ENCODE measurements at regions not wholly inside any gene's neighbourhood (a gene's known extent, or its start where the extent isn't known, plus 50 kb on each side); places are given as distances from the start of the nearest gene placed in this dataset.
"Not testable (repeated sequence)": the region's sequence is repeated elsewhere in the genome, so short reads cannot be mapped to it uniquely, and the experiment has no call there.

DNA sequence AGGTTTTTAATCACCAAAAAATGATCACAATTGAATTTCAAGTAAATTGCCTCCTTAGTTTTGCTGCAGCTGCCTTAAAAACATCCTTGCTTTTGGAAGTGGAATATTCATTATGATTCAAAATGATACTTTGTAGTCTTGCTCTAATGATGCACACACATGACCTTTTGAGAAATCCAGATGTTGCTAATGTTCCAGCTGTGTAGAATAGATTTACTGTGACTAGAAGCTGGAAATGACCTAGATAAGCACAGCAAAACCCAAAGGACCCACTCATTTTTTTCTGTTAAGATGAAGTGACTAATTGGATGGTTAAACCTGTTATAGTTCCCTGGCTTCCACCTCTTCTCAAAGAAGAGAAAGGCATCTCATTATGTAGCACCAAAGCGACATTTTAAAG lies 64.6 kb upstream of the RALGPS2 start:
- no peak for DNase-seq
- H3K9me3 ChIP-seq, result no peaks in the 10 kb centered on the region
- H3K27me3 ChIP-seq (replicated peaks in 1 of 2; ENCODE audit: control insufficient read depth in 2 of 2, extremely low read depth in 1 of 2, insufficient read depth in 2 of 2, low read length in 1 of 2), result peaks cover 0 to 2% of the 10 kb centered on the region in 2 experiments
- Mint-ChIP-seq H3K36me3 (no peaks in the 10 kb centered on the region), H3K4me1 (peaks cover 0 to 4% (median 0%) of the 10 kb centered on the region in 3 donors), H3K27ac (no peak overlapping the region), H3K27me3 (peaks cover 11 to 21% of the 10 kb centered on the region in 2 donors), H3K4me3 (no peak overlapping the region), H3K9me3 (no peaks in the 10 kb centered on the region)
- WGBS (ENCODE audit: insufficient coverage), result no CpG with 5 or more reads among the region's 1 CpG
- ChIA-PET POLR2A (no interaction called here), CTCF (no interaction called here)
- ATAC-seq (replicated peaks in 1 of 4), result no peak
- no peaks in the 10 kb centered on the region for H3K4me1 ChIP-seq (ENCODE audit: control insufficient read depth in 1 of 2, extremely low read depth in 1 of 2, insufficient read depth in 2 of 2, low read length in 2 of 2)
- H3K27ac ChIP-seq (ENCODE audit: low read length), result no peak overlapping the region
- no peak overlapping the region for H3K4me3 ChIP-seq (ENCODE audit: control insufficient read depth in 1 of 2, extremely low read depth in 1 of 2, low read length in 1 of 2)
- no peaks in the 10 kb centered on the region for H3K36me3 ChIP-seq (ENCODE audit: control insufficient read depth in 2 of 2, extremely low read depth in 1 of 2, insufficient read depth in 1 of 2, low read length in 1 of 2)

DNA sequence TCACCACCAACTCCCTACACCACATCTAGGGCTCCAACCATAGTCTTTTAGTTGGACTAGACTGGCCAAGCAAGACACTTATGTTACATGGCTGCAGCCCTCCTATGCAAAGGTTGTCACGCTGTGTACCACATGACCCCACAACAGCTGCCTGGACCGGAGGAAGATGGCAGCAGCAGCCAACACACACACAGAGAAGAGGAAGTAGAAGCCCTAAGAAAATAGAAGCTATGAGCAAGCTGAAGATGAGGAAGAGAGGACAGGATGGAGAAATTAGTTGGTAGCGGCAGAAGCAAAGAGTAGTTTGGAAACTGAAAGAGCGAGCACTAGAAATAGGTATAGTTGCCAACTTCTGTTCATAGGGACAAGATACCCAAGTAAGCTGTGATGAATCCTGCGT lies 60.8 kb upstream of the RALGPS2 start:
- Histone ChIP-seq H3K4me1 (ENCODE audit: control insufficient read depth in 1 of 2, extremely low read depth in 1 of 2, insufficient read depth in 2 of 2, low read length in 2 of 2) (no peaks in the 10 kb centered on the region), H3K9me3 (no peaks in the 10 kb centered on the region), H3K36me3 (ENCODE audit: control insufficient read depth in 2 of 2, extremely low read depth in 1 of 2, insufficient read depth in 1 of 2, low read length in 1 of 2) (no peaks in the 10 kb centered on the region), H3K4me3 (ENCODE audit: control insufficient read depth in 1 of 2, extremely low read depth in 1 of 2, low read length in 1 of 2) (no peak overlapping the region), H3K27ac (ENCODE audit: low read length) (no peak overlapping the region), H3K27me3 (replicated peaks in 1 of 2; ENCODE audit: control insufficient read depth in 2 of 2, extremely low read depth in 1 of 2, insufficient read depth in 2 of 2, low read length in 1 of 2) (peaks cover 0 to 2% of the 10 kb centered on the region in 2 experiments)
- Mint-ChIP-seq H3K9me3 (no peaks in the 10 kb centered on the region), H3K27ac (no peak overlapping the region), H3K27me3 (peaks cover 5 to 24% of the 10 kb centered on the region in 2 donors), H3K36me3 (no peaks in the 10 kb centered on the region), H3K4me1 (peaks cover 0 to 4% (median 0%) of the 10 kb centered on the region in 3 donors), H3K4me3 (no peak overlapping the region)
- 93% methylated on average over 3 of the region's 5 CpGs for WGBS (ENCODE audit: insufficient coverage)
- no peak for DNase-seq
- POLR2A ChIA-PET, result no interaction called here
- CTCF ChIA-PET, result no interaction called here
- no peak for ATAC-seq (replicated peaks in 1 of 4)

GRCh38 chr1:178665579-178665978 lies 59.5 kb upstream of the RALGPS2 start:
- Mint-ChIP-seq H3K4me3 (no peak overlapping the region), H3K27me3 (peaks cover 1 to 17% of the 10 kb centered on the region in 2 donors), H3K9me3 (no peaks in the 10 kb centered on the region), H3K36me3 (no peaks in the 10 kb centered on the region), H3K27ac (no peak overlapping the region), H3K4me1 (no peaks in the 10 kb centered on the region)
- ChIA-PET CTCF (no interaction called here), POLR2A (no interaction called here)
- Histone ChIP-seq H3K4me1 (ENCODE audit: control insufficient read depth in 1 of 2, extremely low read depth in 1 of 2, insufficient read depth in 2 of 2, low read length in 2 of 2) (no peaks in the 10 kb centered on the region), H3K4me3 (ENCODE audit: control insufficient read depth in 1 of 2, extremely low read depth in 1 of 2, low read length in 1 of 2) (no peak overlapping the region), H3K36me3 (ENCODE audit: control insufficient read depth in 2 of 2, extremely low read depth in 1 of 2, insufficient read depth in 1 of 2, low read length in 1 of 2) (no peaks in the 10 kb centered on the region), H3K27me3 (replicated peaks in 1 of 2; ENCODE audit: control insufficient read depth in 2 of 2, extremely low read depth in 1 of 2, insufficient read depth in 2 of 2, low read length in 1 of 2) (peaks cover 0 to 2% of the 10 kb centered on the region in 2 experiments), H3K27ac (ENCODE audit: low read length) (no peak overlapping the region), H3K9me3 (no peaks in the 10 kb centered on the region)
- WGBS (ENCODE audit: insufficient coverage), result no CpG with 5 or more reads among the region's 1 CpG
- ATAC-seq (replicated peaks in 1 of 4) (no peak), DNase-seq (no peak)

- DNase-seq; H3K4me1 Mint-ChIP-seq; H3K4me3 Mint-ChIP-seq; CTCF ChIA-PET; H3K27ac ChIP-seq (ENCODE audit: low read length); H3K27me3 ChIP-seq (replicated peaks in 1 of 2; ENCODE audit: control insufficient read depth in 2 of 2, extremely low read depth in 1 of 2, insufficient read depth in 2 of 2, low read length in 1 of 2); POLR2A ChIA-PET; H3K36me3 Mint-ChIP-seq; H3K9me3 Mint-ChIP-seq; H3K9me3 ChIP-seq; H3K4me1 ChIP-seq (ENCODE audit: control insufficient read depth in 1 of 2, extremely low read depth in 1 of 2, insufficient read depth in 2 of 2, low read length in 2 of 2); H3K27ac Mint-ChIP-seq; ATAC-seq (replicated peaks in 1 of 4); H3K4me3 ChIP-seq (ENCODE audit: control insufficient read depth in 1 of 2, extremely low read depth in 1 of 2, low read length in 1 of 2); H3K36me3 ChIP-seq (ENCODE audit: control insufficient read depth in 2 of 2, extremely low read depth in 1 of 2, insufficient read depth in 1 of 2, low read length in 1 of 2): not testable (repeated sequence)
- 95% methylated on average over 4 of the region's 9 CpGs for WGBS (ENCODE audit: insufficient coverage)
- peaks cover 1 to 17% of the 10 kb centered on the region in 2 donors for H3K27me3 Mint-ChIP-seq
Measured at GRCh38 chr1:178666891-178667290, 58.2 kb upstream of the RALGPS2 start.

- DNase-seq, result no peak
- H3K36me3 Mint-ChIP-seq, result peaks cover 4% of the 10 kb centered on the region
- Histone ChIP-seq H3K27ac (ENCODE audit: low read length) (no peak overlapping the region), H3K27me3 (replicated peaks in 1 of 2; ENCODE audit: control insufficient read depth in 2 of 2, extremely low read depth in 1 of 2, insufficient read depth in 2 of 2, low read length in 1 of 2) (peaks cover 0 to 7% of the 10 kb centered on the region in 2 experiments), H3K4me3 (ENCODE audit: control insufficient read depth in 1 of 2, extremely low read depth in 1 of 2, low read length in 1 of 2) (no peak overlapping the region), H3K36me3 (ENCODE audit: control insufficient read depth in 2 of 2, extremely low read depth in 1 of 2, insufficient read depth in 1 of 2, low read length in 1 of 2) (no peaks in the 10 kb centered on the region), H3K4me1 (ENCODE audit: control insufficient read depth in 1 of 2, extremely low read depth in 1 of 2, insufficient read depth in 2 of 2, low read length in 2 of 2) (no peaks in the 10 kb centered on the region), H3K9me3 (no peaks in the 10 kb centered on the region)
- no peaks in the 10 kb centered on the region for H3K4me1 Mint-ChIP-seq
- peaks cover 5 to 7% of the 10 kb centered on the region in 2 donors for H3K27me3 Mint-ChIP-seq
- no peak for ATAC-seq (replicated peaks in 1 of 4)
- POLR2A ChIA-PET, result interaction anchor here in 1 of 2 donors (0.7 kb wide), 1 partner anchor 82 kb away, joined by 9 read pairs; no protein-coding TSS in a partner anchor
- CTCF ChIA-PET, result interaction anchor here in 1 of 2 donors (0.6 kb wide), 1 partner anchor 1048 kb away, joined by 3 read pairs; no protein-coding TSS in a partner anchor
- H3K9me3 Mint-ChIP-seq, result peaks cover 4 to 7% (median 5%) of the 10 kb centered on the region in 3 donors
- no peak overlapping the region for H3K27ac Mint-ChIP-seq
- H3K4me3 Mint-ChIP-seq, result no peak overlapping the region
Measured at GRCh38 chr1:178672434-178672833, 52.6 kb upstream of the RALGPS2 start.

- H3K27me3 Mint-ChIP-seq; CTCF ChIA-PET; DNase-seq; ATAC-seq (replicated peaks in 1 of 4); H3K36me3 ChIP-seq (ENCODE audit: control insufficient read depth in 2 of 2, extremely low read depth in 1 of 2, insufficient read depth in 1 of 2, low read length in 1 of 2); H3K9me3 ChIP-seq; H3K9me3 Mint-ChIP-seq; H3K4me3 ChIP-seq (ENCODE audit: control insufficient read depth in 1 of 2, extremely low read depth in 1 of 2, low read length in 1 of 2); H3K4me1 ChIP-seq (ENCODE audit: control insufficient read depth in 1 of 2, extremely low read depth in 1 of 2, insufficient read depth in 2 of 2, low read length in 2 of 2); H3K4me3 Mint-ChIP-seq; POLR2A ChIA-PET; H3K27ac ChIP-seq (ENCODE audit: low read length); H3K36me3 Mint-ChIP-seq; H3K4me1 Mint-ChIP-seq; H3K27me3 ChIP-seq (replicated peaks in 1 of 2; ENCODE audit: control insufficient read depth in 2 of 2, extremely low read depth in 1 of 2, insufficient read depth in 2 of 2, low read length in 1 of 2); H3K27ac Mint-ChIP-seq: not testable (repeated sequence)
- no CpG with 5 or more reads among the region's 1 CpG for WGBS (ENCODE audit: insufficient coverage)
Measured at GRCh38 chr1:178674559-178674958, 50.5 kb upstream of the RALGPS2 start.

All from T-cell (primary cell).